IMR-90 (cell line): ENCODE measurements at regions not wholly inside any gene's neighbourhood (a gene's known extent, or its start where the extent isn't known, plus 50 kb on each side); places are given as distances from the start of the nearest gene placed in this dataset.

Experiments
- ATAC-seq: fragments of 200-7000 bp; cut with Tn5 transposase; 2 replicates; pipeline ENCODE4 v1.9.1; 2020; ENCODE audit warnings: low read depth, mild to moderate bottlenecking, moderate library complexity
- BruUV-seq: library from RNA; stranded (reverse); fragments of 400-500 nt; replicated peaks from 2 replicates; lab custom pipeline; 2021; lab: Mats Ljungman, UMichigan
- CTCF ChIA-PET: fragments of 300-600 bp; formaldehyde crosslinking; extraction: SDS; loops from one replicate; lab custom pipeline; 2021; ENCODE audit warnings: antibody characterized with exemption; lab: Yijun Ruan, JAX
- POLR2A ChIA-PET: fragments of 300-600 bp; sonication (Branson Sonifier 250); formaldehyde crosslinking; loops from one replicate; lab custom pipeline; 2022; ENCODE audit warnings: antibody characterized with exemption; ENCODE audit not compliant: unreplicated experiment; lab: Charles Lee
- DNase-seq: peaks from one replicate; pipeline ENCODE4 v3.0.0; 2013
- H2AFZ ChIP-seq: replicated peaks from 2 replicates; pipeline ENCODE3; 2013; ENCODE audit warnings: low read length, mild to moderate bottlenecking; ENCODE audit not compliant: poor library complexity
- H2AK5ac ChIP-seq: 2 replicates; pipeline ENCODE4 v1.6.1; 2013; ENCODE audit warnings: low read depth, low read length, inconsistent platforms
- H2AK9ac ChIP-seq: replicated peaks from 2 replicates; pipeline ENCODE3; 2013; ENCODE audit warnings: mild to moderate bottlenecking, low read depth, low read length, moderate library complexity; ENCODE audit not compliant: poor library complexity
- H2BK120ac ChIP-seq: 2 replicates; pipeline ENCODE4 v1.6.1; 2013; ENCODE audit warnings: low read depth, low read length, inconsistent platforms
- H2BK15ac ChIP-seq: 3 replicates; pipeline ENCODE4 v1.6.1; 2013; ENCODE audit warnings: low read depth, low read length, inconsistent platforms
- H2BK20ac ChIP-seq: 2 replicates; pipeline ENCODE4 v1.6.1; 2013; ENCODE audit warnings: low read depth, mild to moderate bottlenecking, inconsistent platforms, low read length, moderate library complexity
- H2BK5ac ChIP-seq: 2 replicates; pipeline ENCODE4 v1.6.1; 2013; ENCODE audit warnings: mild to moderate bottlenecking, low read depth, low read length, inconsistent platforms; ENCODE audit not compliant: poor library complexity, severe bottlenecking
- H3K14ac ChIP-seq: replicated peaks from 2 replicates; pipeline ENCODE4 v1.6.1; 2013; ENCODE audit warnings: low read depth, low read length, inconsistent platforms
- H3K18ac ChIP-seq: 2 replicates; pipeline ENCODE4 v1.6.1; 2013; ENCODE audit warnings: low read depth, low read length, control low read depth
- H3K23ac ChIP-seq: 2 replicates; pipeline ENCODE4 v1.6.1; 2013; ENCODE audit warnings: low read depth, low read length, inconsistent platforms
- H3K27ac ChIP-seq: 2 replicates; pipeline ENCODE4 v1.5.1; 2013; ENCODE audit warnings: mild to moderate bottlenecking, control low read depth, low read length; ENCODE audit not compliant: insufficient read depth
- H3K27me3 ChIP-seq: 2 replicates; pipeline ENCODE4 v1.6.1; 2013; ENCODE audit warnings: low read length; ENCODE audit not compliant: control insufficient read depth, insufficient read depth
- H3K36me3 ChIP-seq: 2 replicates; pipeline ENCODE4 v1.6.1; 2013; ENCODE audit warnings: low read length, mixed read lengths; ENCODE audit not compliant: control insufficient read depth, insufficient read depth
- H3K4ac ChIP-seq: 2 replicates; pipeline ENCODE4 v1.6.1; 2013; ENCODE audit warnings: low read depth, low read length, inconsistent platforms
- H3K4me1 ChIP-seq: 2 replicates; pipeline ENCODE4 v1.6.1; 2013; ENCODE audit warnings: low read length, mixed read lengths; ENCODE audit not compliant: control insufficient read depth, insufficient read depth
- H3K4me2 ChIP-seq: 2 replicates; pipeline ENCODE4 v1.6.1; 2013; ENCODE audit warnings: low read depth, mild to moderate bottlenecking, control low read depth, low read length, moderate library complexity
- H3K4me3 ChIP-seq: 2 replicates; pipeline ENCODE4 v1.5.1; 2013; ENCODE audit warnings: low read depth, mild to moderate bottlenecking, control low read depth, low read length, moderate library complexity; ENCODE audit not compliant: insufficient read depth
- H3K56ac ChIP-seq: 2 replicates; pipeline ENCODE4 v1.6.1; 2013; ENCODE audit warnings: low read length, inconsistent platforms; ENCODE audit not compliant: insufficient read depth; ENCODE audit errors: extremely low read depth
- H3K79me1 ChIP-seq, 2 experiments: 2 replicates each; pipeline ENCODE4 v1.6.1; 2013; ENCODE audit warnings: low read length in 2 of 2, inconsistent platforms in 1 of 2, low read depth in 1 of 2
- H3K9ac ChIP-seq: 2 replicates; pipeline ENCODE4 v1.6.1; 2013; ENCODE audit warnings: low read depth, low read length, control low read depth
- H3K9me1 ChIP-seq: 2 replicates; pipeline ENCODE4 v1.6.1; 2013; ENCODE audit warnings: low read length, inconsistent platforms; ENCODE audit not compliant: insufficient read depth
- H3K9me3 ChIP-seq: 2 replicates; pipeline ENCODE4 v1.6.1; 2013; ENCODE audit warnings: low read length; ENCODE audit not compliant: control insufficient read depth, insufficient read depth
- H4K20me1 ChIP-seq: 2 replicates; pipeline ENCODE4 v1.6.1; 2013; ENCODE audit warnings: low read length, inconsistent platforms; ENCODE audit not compliant: insufficient read depth
- H4K5ac ChIP-seq: 2 replicates; pipeline ENCODE4 v1.6.1; 2013; ENCODE audit warnings: mild to moderate bottlenecking, low read depth, low read length, control low read depth
- H4K8ac ChIP-seq, 2 experiments: 2 replicates each; pipeline ENCODE4 v1.6.1; 2013; ENCODE audit warnings: low read depth in 2 of 2, low read length in 2 of 2, control low read depth in 1 of 2, inconsistent platforms in 1 of 2
- H4K91ac ChIP-seq: 2 replicates; pipeline ENCODE4 v1.6.1; 2013; ENCODE audit warnings: low read depth, low read length, inconsistent platforms; ENCODE audit not compliant: insufficient read depth
- BHLHE40 ChIP-seq: fragments of 150-350 bp; IDR thresholded peaks from 2 replicates; pipeline ENCODE4 v1.6.1; 2016; ENCODE audit warnings: mild to moderate bottlenecking, low read depth, low read length
- CEBPB ChIP-seq: IDR thresholded peaks from 2 replicates; pipeline ENCODE4 v1.6.1; 2012; ENCODE audit warnings: low read depth, low read length, improper control_type of control experiment
- ELK1 ChIP-seq: fragments of 150-350 bp; IDR thresholded peaks from 2 replicates; pipeline ENCODE4 v1.6.1; 2016; ENCODE audit warnings: low read depth, mild to moderate bottlenecking, low read length, moderate library complexity, borderline replicate concordance
- FOS ChIP-seq: fragments of 150-350 bp; IDR thresholded peaks from 2 replicates; pipeline ENCODE4 v1.6.1; 2016; ENCODE audit warnings: low read depth, low read length
- MXI1 ChIP-seq: IDR thresholded peaks from 2 replicates; pipeline ENCODE4 v1.6.1; 2012; ENCODE audit warnings: low read depth, mild to moderate bottlenecking, low read length, moderate library complexity, borderline replicate concordance
- NFE2L2 ChIP-seq: fragments of 150-350 bp; IDR thresholded peaks from 2 replicates; pipeline ENCODE4 v1.6.1; 2016; ENCODE audit warnings: low read depth, mild to moderate bottlenecking, low read length
- POLR2A ChIP-seq: IDR thresholded peaks from 2 replicates; pipeline ENCODE4 v1.6.1; 2012; ENCODE audit warnings: mild to moderate bottlenecking, low read depth, low read length
- RAD21 ChIP-seq: IDR thresholded peaks from 2 replicates; pipeline ENCODE4 v1.6.1; 2012; ENCODE audit warnings: low read length, improper control_type of control experiment
- RCOR1 ChIP-seq: IDR thresholded peaks from 2 replicates; pipeline ENCODE4 v1.6.1; 2012; ENCODE audit warnings: mild to moderate bottlenecking, low read length, improper control_type of control experiment; ENCODE audit not compliant: insufficient replicate concordance
- RFX5 ChIP-seq: IDR thresholded peaks from 2 replicates; pipeline ENCODE4 v1.8.0; 2012; ENCODE audit warnings: low read depth, mild to moderate bottlenecking, low read length, moderate library complexity
- SMC3 ChIP-seq: fragments of 150-350 bp; IDR thresholded peaks from 2 replicates; pipeline ENCODE4 v1.6.1; 2016; ENCODE audit warnings: low read depth, mild to moderate bottlenecking, antibody characterized with exemption, low read length, moderate library complexity
- USF2 ChIP-seq: fragments of 150-350 bp; IDR thresholded peaks from 2 replicates; pipeline ENCODE4 v1.6.1; 2017; ENCODE audit warnings: mild to moderate bottlenecking, antibody characterized with exemption, low read length, low read depth
- WGBS, 2 experiments: methylation state at CpG; one replicate each; pipeline versions ENCODE4 v1.1.5 to v1.1.7; 2013; ENCODE audit warnings: missing lambda C conversion rate in 2 of 2; ENCODE audit not compliant: insufficient read length in 1 of 2; ENCODE audit errors: extremely low coverage in 2 of 2; 5-methylcytosine and 5-hydroxymethylcytosine counted together
- dilution Hi-C: fragments of 300-500 bp; cut with HindIII; formaldehyde crosslinking; loops from one replicate; pipeline ENCODE4 v1.14.3; 2018; ENCODE audit warnings: low sequenced_read_pairs; ENCODE audit not compliant: unreplicated experiment
- in situ Hi-C: fragments of 300-500 bp; cut with MboI; formaldehyde crosslinking; loops from 3 replicates; pipeline ENCODE4 v1.14.3; 2019; ENCODE audit warnings: low sequenced_read_pairs, inconsistent platforms, mixed read lengths
- intact Hi-C: fragments of 100-400 bp; cut with micrococcal nuclease; formaldehyde crosslinking; loops from 2 replicates; pipeline ENCODE4 v1.10.0; 2022
- TF ChIP-seq, protein P1 (sequence below): conservative IDR thresholded peaks from 2 replicates; pipeline ENCODE4 v1.5.1; 2012; ENCODE audit warnings: mild to moderate bottlenecking, low read depth, low read length, improper control_type of control experiment

- TF ChIP-seq RAD21 (no peak), MXI1 (no peak), BHLHE40 (no peak), SMC3 (no peak), NFE2L2 (no peak), POLR2A (no peak), RCOR1 (no peak), USF2 (no peak), FOS (no peak), RFX5 (no peak), ELK1 (no peak), CEBPB (no peak)
- TF ChIP-seq, protein P1, sequence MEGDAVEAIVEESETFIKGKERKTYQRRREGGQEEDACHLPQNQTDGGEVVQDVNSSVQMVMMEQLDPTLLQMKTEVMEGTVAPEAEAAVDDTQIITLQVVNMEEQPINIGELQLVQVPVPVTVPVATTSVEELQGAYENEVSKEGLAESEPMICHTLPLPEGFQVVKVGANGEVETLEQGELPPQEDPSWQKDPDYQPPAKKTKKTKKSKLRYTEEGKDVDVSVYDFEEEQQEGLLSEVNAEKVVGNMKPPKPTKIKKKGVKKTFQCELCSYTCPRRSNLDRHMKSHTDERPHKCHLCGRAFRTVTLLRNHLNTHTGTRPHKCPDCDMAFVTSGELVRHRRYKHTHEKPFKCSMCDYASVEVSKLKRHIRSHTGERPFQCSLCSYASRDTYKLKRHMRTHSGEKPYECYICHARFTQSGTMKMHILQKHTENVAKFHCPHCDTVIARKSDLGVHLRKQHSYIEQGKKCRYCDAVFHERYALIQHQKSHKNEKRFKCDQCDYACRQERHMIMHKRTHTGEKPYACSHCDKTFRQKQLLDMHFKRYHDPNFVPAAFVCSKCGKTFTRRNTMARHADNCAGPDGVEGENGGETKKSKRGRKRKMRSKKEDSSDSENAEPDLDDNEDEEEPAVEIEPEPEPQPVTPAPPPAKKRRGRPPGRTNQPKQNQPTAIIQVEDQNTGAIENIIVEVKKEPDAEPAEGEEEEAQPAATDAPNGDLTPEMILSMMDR, result no peak
- Histone ChIP-seq H4K91ac (no peak overlapping the region), H3K9me1 (no peaks in the 10 kb centered on the region), H4K8ac (no peak overlapping the region), H4K20me1 (no peaks in the 10 kb centered on the region), H3K4me3 (no peak overlapping the region), H3K14ac (no peak overlapping the region), H3K9ac (no peak overlapping the region), H3K27ac (no peak overlapping the region), H3K9me3 (peaks cover 3% of the 10 kb centered on the region; the same call in 1 of the 2 replicates), H3K4ac (no peak overlapping the region), H2AK5ac (no peak overlapping the region), H2BK20ac (no peak overlapping the region), H3K18ac (no peak overlapping the region), H3K27me3 (no peaks in the 10 kb centered on the region), H2AK9ac (no peak overlapping the region), H3K36me3 (no peaks in the 10 kb centered on the region), H4K5ac (no peak overlapping the region), H3K23ac (no peak overlapping the region), H2BK120ac (no peak overlapping the region), H3K4me1 (no peaks in the 10 kb centered on the region), H2BK15ac (no peak overlapping the region), H3K56ac (no peak overlapping the region), H3K79me1 (no peaks in the 10 kb centered on the region), H2BK5ac (no peak overlapping the region), H2AFZ (no peak overlapping the region), H3K4me2 (no peak overlapping the region)
- ATAC-seq (no peak), DNase-seq (no peak)
- CTCF ChIA-PET, result interaction anchor here (1.4 kb wide), 1 partner anchor 9 kb away, joined by 3 read pairs; no protein-coding TSS in a partner anchor
- dilution Hi-C loops, result no loop called here
- BruUV-seq, result no TSS peak
- WGBS, 2 experiments, result 100% methylated on average over 1 of the region's 4 CpGs; no CpG with 5 or more reads in 1 of the 2 experiments
- POLR2A ChIA-PET, result no interaction called here
- in situ Hi-C loops, result no loop called here
- intact Hi-C loops, result no loop called here
These were observed 401.6 kb upstream of the SMIM21 start for GRCh38 chr18:75829091-75829490.
